Tibial nerve (tissue), 4 donors: ENCODE measurements at regions not wholly inside any gene's neighbourhood (a gene's known extent, or its start where the extent isn't known, plus 50 kb on each side); places are given as distances from the start of the nearest gene placed in this dataset.

Source experiments
- DNase-seq, 2 donors: peaks; one replicate each; pipeline ENCODE4 v3.0.0-alpha.2; 2019; ENCODE audit warnings: low spot score in 2 of 2
- H3K27ac ChIP-seq, 4 donors: fragments of 200-600 bp; sonication (generic) in 3 of 4; one replicate each; pipeline ENCODE4 v1.5.1; 2017 to 2019; ENCODE audit warnings: mild to moderate bottlenecking in 1 of 4
- H3K27me3 ChIP-seq, 2 donors: fragments of 200-600 bp; sonication (generic) in 1 of 2; one replicate each; pipeline versions ENCODE4 v1.5.1 to v1.6.0; 2017 to 2019
- H3K36me3 ChIP-seq, 3 donors: fragments of 200-600 bp; sonication (generic); one replicate each; pipeline ENCODE4 v1.5.1; 2018 to 2019
- H3K4me1 ChIP-seq, 4 donors: fragments of 200-600 bp; sonication (generic) in 3 of 4; one replicate each; pipeline ENCODE4 v1.5.1; 2017 to 2019
- H3K4me3 ChIP-seq, 4 donors: fragments of 200-600 bp; sonication (generic) in 3 of 4; one replicate each; pipeline ENCODE4 v1.5.1; 2017 to 2019; ENCODE audit warnings: mild to moderate bottlenecking in 1 of 4, moderate library complexity in 1 of 4
- H3K9me3 ChIP-seq, 4 donors: fragments of 200-600 bp; sonication (generic) in 3 of 4; one replicate each; pipeline ENCODE4 v1.5.1; 2017 to 2019
- EP300 ChIP-seq, 2 donors: sonication (generic); formaldehyde crosslinking; IDR thresholded peaks; one replicate each; pipeline ENCODE4 v1.6.1; 2017; ENCODE audit warnings: antibody characterized with exemption in 2 of 2, mild to moderate bottlenecking in 1 of 2
- POLR2A ChIP-seq, 2 donors: fragments of 450-650 bp; IDR thresholded peaks; one replicate each; pipeline ENCODE4 v1.6.1; 2017; ENCODE audit warnings: antibody characterized with exemption in 2 of 2, mild to moderate bottlenecking in 2 of 2, moderate library complexity in 2 of 2
- WGBS, 2 donors: methylation state at CpG; one replicate each; pipeline ENCODE4 v1.1.5; 2018; 5-methylcytosine and 5-hydroxymethylcytosine counted together
- TF ChIP-seq, protein P1 (sequence below), 5 experiments: fragments of 200-600 bp in 3 of 5; fragments of 450-650 bp in 2 of 5; sonication (generic) in 3 of 5; IDR thresholded peaks; one replicate each; pipeline ENCODE4 v1.5.1; 2016 to 2019; ENCODE audit warnings: antibody characterized with exemption in 5 of 5, mild to moderate bottlenecking in 3 of 5, moderate library complexity in 2 of 5

GRCh38 chr14:50014809-50015430 lies 101.5 kb downstream of the VCPKMT start:
- no peak overlapping the region for H3K27ac ChIP-seq
- H3K4me1 ChIP-seq = peaks cover 0 to 19% (median 4%) of the 10 kb centered on the region in 4 donors
- H3K9me3 ChIP-seq = peaks cover 0 to 6% (median 0%) of the 10 kb centered on the region in 4 donors
- no peaks in the 10 kb centered on the region for H3K36me3 ChIP-seq
- no peak for DNase-seq
- WGBS, 2 donors = 29 to 59% methylated on average over 2 of the region's 2 CpGs
- TF ChIP-seq POLR2A (IDR thresholded peaks at IDR 0.05) = no peak
- TF ChIP-seq EP300 (IDR thresholded peaks at IDR 0.05) = no peak
- TF ChIP-seq, protein P1, sequence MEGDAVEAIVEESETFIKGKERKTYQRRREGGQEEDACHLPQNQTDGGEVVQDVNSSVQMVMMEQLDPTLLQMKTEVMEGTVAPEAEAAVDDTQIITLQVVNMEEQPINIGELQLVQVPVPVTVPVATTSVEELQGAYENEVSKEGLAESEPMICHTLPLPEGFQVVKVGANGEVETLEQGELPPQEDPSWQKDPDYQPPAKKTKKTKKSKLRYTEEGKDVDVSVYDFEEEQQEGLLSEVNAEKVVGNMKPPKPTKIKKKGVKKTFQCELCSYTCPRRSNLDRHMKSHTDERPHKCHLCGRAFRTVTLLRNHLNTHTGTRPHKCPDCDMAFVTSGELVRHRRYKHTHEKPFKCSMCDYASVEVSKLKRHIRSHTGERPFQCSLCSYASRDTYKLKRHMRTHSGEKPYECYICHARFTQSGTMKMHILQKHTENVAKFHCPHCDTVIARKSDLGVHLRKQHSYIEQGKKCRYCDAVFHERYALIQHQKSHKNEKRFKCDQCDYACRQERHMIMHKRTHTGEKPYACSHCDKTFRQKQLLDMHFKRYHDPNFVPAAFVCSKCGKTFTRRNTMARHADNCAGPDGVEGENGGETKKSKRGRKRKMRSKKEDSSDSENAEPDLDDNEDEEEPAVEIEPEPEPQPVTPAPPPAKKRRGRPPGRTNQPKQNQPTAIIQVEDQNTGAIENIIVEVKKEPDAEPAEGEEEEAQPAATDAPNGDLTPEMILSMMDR (IDR thresholded peaks at IDR 0.05) = no peak
- H3K27me3 ChIP-seq = no peaks in the 10 kb centered on the region
- H3K4me3 ChIP-seq = no peak overlapping the region

- Histone ChIP-seq H3K27me3 (no peaks in the 10 kb centered on the region), H3K4me3 (no peak overlapping the region), H3K36me3 (no peaks in the 10 kb centered on the region), H3K27ac (no peak overlapping the region), H3K9me3 (peaks cover 0 to 12% (median 0%) of the 10 kb centered on the region in 4 donors), H3K4me1 (peaks cover 0 to 19% (median 4%) of the 10 kb centered on the region in 4 donors)
- WGBS, 2 donors = 87 to 88% methylated on average over 3 of the region's 3 CpGs
- TF ChIP-seq EP300 (IDR thresholded peaks at IDR 0.05) (no peak), POLR2A (IDR thresholded peaks at IDR 0.05) (no peak)
- TF ChIP-seq, protein P1 (IDR thresholded peaks at IDR 0.05) = no peak
- no peak for DNase-seq
These were observed 100.7 kb downstream of the VCPKMT start for GRCh38 chr14:50015716-50016115.

DNA sequence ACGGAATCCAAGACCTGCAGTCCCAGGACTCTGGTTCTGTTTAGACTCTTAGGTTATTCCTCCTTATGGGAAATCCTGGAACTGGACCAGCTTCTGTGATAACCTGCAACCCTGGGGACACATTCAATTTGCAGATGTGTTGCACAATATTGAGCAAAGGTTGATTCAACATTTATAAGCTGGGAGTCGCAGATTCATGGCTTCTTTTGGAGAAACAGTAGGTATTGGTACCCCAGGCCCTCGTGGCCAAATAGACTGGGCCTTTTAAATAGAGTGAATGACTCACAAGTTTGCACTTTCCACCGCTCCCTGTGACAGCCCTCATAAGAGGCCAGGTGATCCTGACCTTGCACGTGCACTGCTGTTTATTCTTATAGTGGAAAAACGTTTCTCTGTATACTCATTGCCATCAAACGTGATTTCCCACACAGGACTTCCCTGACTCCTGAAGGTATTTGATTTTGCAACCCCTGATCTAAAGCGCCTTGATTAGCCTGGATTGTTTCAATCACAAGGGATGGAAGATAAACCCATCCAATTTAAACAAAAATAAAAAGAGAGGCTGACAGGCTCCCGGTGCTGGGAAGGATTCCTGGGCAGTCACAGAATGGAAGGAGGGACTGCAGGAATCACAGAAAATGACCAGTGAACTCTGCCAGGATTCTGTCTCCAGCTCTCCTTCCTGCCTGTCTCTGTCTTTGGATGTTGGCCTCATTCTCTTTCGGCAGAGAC lies 98.0 kb downstream of the VCPKMT start:
- 53 to 57% methylated on average over 10 of the region's 10 CpGs for WGBS, 2 donors
- H3K4me1 ChIP-seq = peaks cover 0 to 23% (median 4%) of the 10 kb centered on the region in 4 donors
- peak in 1 of 2 donors; percentile 48 for DNase-seq
- no peaks in the 10 kb centered on the region for H3K27me3 ChIP-seq
- peak overlapping the region in 2 of 4 donors; percentile 63 to 65 for H3K27ac ChIP-seq
- peaks cover 0 to 12% (median 0%) of the 10 kb centered on the region in 4 donors for H3K9me3 ChIP-seq
- no peaks in the 10 kb centered on the region for H3K36me3 ChIP-seq
- no peak overlapping the region for H3K4me3 ChIP-seq
- TF ChIP-seq POLR2A (IDR thresholded peaks at IDR 0.05) = no peak
- peak in 1 of 2 donors; percentile 61 for TF ChIP-seq EP300 (IDR thresholded peaks at IDR 0.05)

DNA sequence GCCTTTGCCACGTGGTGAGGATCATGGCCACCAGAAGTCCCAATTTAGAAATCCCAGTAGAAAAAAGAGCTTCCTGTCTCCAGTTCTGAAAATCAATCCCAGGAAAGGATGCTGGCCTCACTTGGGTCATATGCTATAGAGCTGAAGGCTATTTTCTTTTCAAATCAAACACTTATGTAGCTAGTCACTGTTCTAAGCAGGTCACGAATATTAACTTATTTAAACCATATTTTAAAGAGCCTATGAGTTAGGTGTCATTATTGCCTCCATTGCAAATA lies 97.5 kb downstream of the VCPKMT start:
- H3K9me3 ChIP-seq = peaks cover 0 to 12% (median 0%) of the 10 kb centered on the region in 4 donors
- no peak for TF ChIP-seq POLR2A (IDR thresholded peaks at IDR 0.05)
- TF ChIP-seq, protein P1 (IDR thresholded peaks at IDR 0.05) = no peak
- TF ChIP-seq EP300 (IDR thresholded peaks at IDR 0.05) = no peak
- H3K4me1 ChIP-seq = peaks cover 0 to 23% (median 4%) of the 10 kb centered on the region in 4 donors
- H3K36me3 ChIP-seq = no peaks in the 10 kb centered on the region
- H3K27me3 ChIP-seq = no peaks in the 10 kb centered on the region
- peak overlapping the region in 2 of 4 donors; percentile 63 to 65 for H3K27ac ChIP-seq
- DNase-seq = no peak
- H3K4me3 ChIP-seq = no peak overlapping the region
- 44 to 52% methylated on average over 2 of the region's 2 CpGs for WGBS, 2 donors

GRCh38 chr14:50020184-50020583 lies 96.2 kb downstream of the VCPKMT start:
- Histone ChIP-seq H3K27me3 (no peaks in the 10 kb centered on the region), H3K4me3 (no peak overlapping the region), H3K27ac (no peak overlapping the region), H3K4me1 (peaks cover 0 to 23% (median 4%) of the 10 kb centered on the region in 4 donors), H3K9me3 (peaks cover 0 to 12% (median 0%) of the 10 kb centered on the region in 4 donors), H3K36me3 (no peaks in the 10 kb centered on the region)
- TF ChIP-seq EP300 (IDR thresholded peaks at IDR 0.05) (no peak), POLR2A (IDR thresholded peaks at IDR 0.05) (no peak)
- TF ChIP-seq, protein P1 (IDR thresholded peaks at IDR 0.05) = no peak
- DNase-seq = no peak
